Left lung (tissue), 4 donors: ENCODE measurements at regions not wholly inside any gene's neighbourhood (a gene's known extent, or its start where the extent isn't known, plus 50 kb on each side); places are given as distances from the start of the nearest gene placed in this dataset.

Source experiments
- ATAC-seq: fragments of 200-7000 bp; cut with Tn5 transposase; one replicate; pipeline ENCODE4 v1.9.1; 2020; ENCODE audit warnings: moderate library complexity
- DNase-seq, 4 donors: peaks; one replicate each; pipeline ENCODE4 v3.0.0-alpha.2; 2013 to 2020
- H3K27ac ChIP-seq, 2 donors: fragments of 200-600 bp; sonication (generic) in 1 of 2; one replicate each; pipeline versions ENCODE4 v1.5.0 to v1.8.0; 2020 to 2021
- H3K27me3 ChIP-seq, 2 donors: fragments of 200-600 bp; sonication (generic) in 1 of 2; one replicate each; pipeline versions ENCODE4 v1.5.0 to v1.8.0; 2020 to 2021
- H3K36me3 ChIP-seq, 2 donors: fragments of 200-600 bp; sonication (generic) in 1 of 2; one replicate each; pipeline versions ENCODE4 v1.5.0 to v1.8.0; 2020 to 2021
- H3K4me1 ChIP-seq, 2 donors: fragments of 200-600 bp; one replicate each; pipeline ENCODE4 v1.8.0; 2021
- H3K4me3 ChIP-seq, 2 donors: fragments of 200-600 bp; sonication (generic) in 1 of 2; one replicate each; pipeline versions ENCODE4 v1.5.0 to v1.8.0; 2020 to 2021; ENCODE audit warnings: mild to moderate bottlenecking in 1 of 2
- H3K9me3 ChIP-seq, 2 donors: fragments of 200-600 bp; sonication (generic) in 1 of 2; one replicate each; pipeline versions ENCODE4 v1.5.0 to v1.8.0; 2020 to 2021
- CTCF ChIP-seq, 2 donors: fragments of 200-600 bp; sonication (generic) in 1 of 2; IDR thresholded peaks; one replicate each; pipeline versions ENCODE4 v1.5.0 to v1.8.0; 2021; ENCODE audit warnings: antibody characterized with exemption in 2 of 2
- intact Hi-C, 2 donors: fragments of 100-400 bp; cut with DNase I; formaldehyde crosslinking; loops; one replicate each; pipeline versions ENCODE4 v1.11.2 to v1.14.2; 2022
- donor health status: DM: no; HTN: yes; CAD: no.
- donor health status: DM: no; HTN: no; CAD: no.

GRCh38 chr14:26963711-26964110 is 365.9 kb upstream of the NOVA1 start:
- no peak for TF ChIP-seq CTCF (IDR thresholded peaks at IDR 0.05)
- intact Hi-C loops: no loop called here
- no peak overlapping the region for H3K27ac ChIP-seq
- H3K4me1 ChIP-seq: no peaks in the 10 kb centered on the region
- no peaks in the 10 kb centered on the region for H3K27me3 ChIP-seq
- ATAC-seq: no peak
- no peak overlapping the region for H3K4me3 ChIP-seq
- H3K36me3 ChIP-seq: no peaks in the 10 kb centered on the region
- no peaks in the 10 kb centered on the region for H3K9me3 ChIP-seq
- no peak for DNase-seq

GRCh38 chr14:26965490-26965889 is 367.7 kb upstream of the NOVA1 start:
- Histone ChIP-seq H3K27ac (no peak overlapping the region), H3K4me3 (no peak overlapping the region), H3K9me3 (no peaks in the 10 kb centered on the region), H3K4me1 (no peaks in the 10 kb centered on the region), H3K27me3 (no peaks in the 10 kb centered on the region), H3K36me3 (no peaks in the 10 kb centered on the region)
- no peak for TF ChIP-seq CTCF (IDR thresholded peaks at IDR 0.05)
- no peak for DNase-seq
- ATAC-seq: no peak
- intact Hi-C loops: no loop called here

DNA sequence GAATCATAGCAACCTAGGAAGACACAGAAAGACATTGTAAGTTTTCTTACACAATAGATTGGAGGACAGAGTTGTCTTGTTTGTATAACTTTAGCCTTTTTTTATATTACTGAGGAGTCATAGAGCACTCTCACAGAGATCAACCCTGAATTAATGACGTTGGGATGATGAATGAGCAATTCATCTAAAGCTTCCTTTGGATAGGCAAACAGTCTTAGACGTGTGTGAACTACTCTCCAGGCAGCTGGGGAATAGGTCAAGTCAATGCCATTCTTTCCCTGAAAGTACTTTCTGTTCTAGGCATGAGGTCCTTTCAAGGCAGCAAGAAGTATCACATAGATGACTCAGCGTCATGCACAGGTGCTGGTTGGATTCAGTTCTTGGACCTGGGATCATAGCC is 369.1 kb upstream of the NOVA1 start:
- Histone ChIP-seq H3K9me3 (no peaks in the 10 kb centered on the region), H3K4me1 (no peaks in the 10 kb centered on the region), H3K27me3 (no peaks in the 10 kb centered on the region), H3K36me3 (no peaks in the 10 kb centered on the region), H3K4me3 (no peak overlapping the region), H3K27ac (no peak overlapping the region)
- ATAC-seq (peak; percentile 49), DNase-seq (no peak)
- intact Hi-C loops: no loop called here
- TF ChIP-seq CTCF (IDR thresholded peaks at IDR 0.05): no peak

GRCh38 chr14:26974965-26975364 is 377.1 kb upstream of the NOVA1 start:
- DNase-seq: no peak
- no peaks in the 10 kb centered on the region for H3K4me1 ChIP-seq
- no peaks in the 10 kb centered on the region for H3K9me3 ChIP-seq
- H3K27ac ChIP-seq: no peak overlapping the region
- ATAC-seq: no peak
- no peak for TF ChIP-seq CTCF (IDR thresholded peaks at IDR 0.05)
- intact Hi-C loops: no loop called here
- H3K4me3 ChIP-seq: no peak overlapping the region
- H3K36me3 ChIP-seq: no peaks in the 10 kb centered on the region
- no peaks in the 10 kb centered on the region for H3K27me3 ChIP-seq

DNA sequence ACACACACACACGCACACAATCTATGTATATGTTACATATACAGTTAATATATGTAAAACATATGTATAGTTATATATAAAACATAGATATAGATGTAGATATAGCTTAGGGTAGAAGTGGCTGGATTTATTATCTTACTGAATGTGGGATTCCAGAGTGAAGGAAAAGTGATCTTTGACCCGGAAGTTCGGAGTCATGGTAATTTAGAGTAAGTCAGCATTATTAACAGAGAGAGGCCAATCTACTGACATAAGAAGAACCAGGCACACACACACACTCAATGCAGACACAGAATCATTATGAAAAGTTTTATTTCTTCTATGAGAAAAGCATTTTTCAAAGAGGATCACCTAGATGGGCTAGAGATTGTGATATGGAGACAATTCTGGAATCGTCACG is 384.2 kb upstream of the NOVA1 start:
- no peak for TF ChIP-seq CTCF (IDR thresholded peaks at IDR 0.05)
- intact Hi-C loops: no loop called here
- no peak for ATAC-seq

More for the DNA sequence above, 384.2 kb upstream of the NOVA1 start:
- no peak for DNase-seq
- H3K36me3 ChIP-seq: no peaks in the 10 kb centered on the region
- H3K27ac ChIP-seq: no peak overlapping the region
- H3K4me1 ChIP-seq: no peaks in the 10 kb centered on the region
- H3K4me3 ChIP-seq: no peak overlapping the region
- no peaks in the 10 kb centered on the region for H3K9me3 ChIP-seq
- H3K27me3 ChIP-seq: no peaks in the 10 kb centered on the region
